Nephron progenitor cell (in vitro differentiated cells): ENCODE measurements at regions not wholly inside any gene's neighbourhood (a gene's known extent, or its start where the extent isn't known, plus 50 kb on each side); places are given as distances from the start of the nearest gene placed in this dataset.

Source experiments
- DNase-seq: peaks from one replicate; pipeline ENCODE4 v3.0.0; 2021
- H3K27ac Mint-ChIP-seq: 2 replicates; pipeline ENCODE4 v1.8.0; 2021; ENCODE audit warnings: mild to moderate bottlenecking, moderate library complexity, mixed read lengths
- H3K27me3 Mint-ChIP-seq: 2 replicates; pipeline ENCODE4 v1.8.0; 2021; ENCODE audit warnings: mild to moderate bottlenecking, low read depth, mixed read lengths; ENCODE audit not compliant: poor library complexity
- H3K36me3 Mint-ChIP-seq: 2 replicates; pipeline ENCODE4 v1.8.0; 2021; ENCODE audit warnings: low read depth, mixed read lengths
- H3K4me1 Mint-ChIP-seq: 2 replicates; pipeline ENCODE4 v1.8.0; 2021; ENCODE audit warnings: mixed read lengths
- H3K4me3 Mint-ChIP-seq: 2 replicates; pipeline ENCODE4 v1.8.0; 2021; ENCODE audit warnings: mild to moderate bottlenecking, moderate library complexity, mixed read lengths
- H3K9me3 Mint-ChIP-seq: 2 replicates; pipeline ENCODE4 v1.8.0; 2021; ENCODE audit warnings: mild to moderate bottlenecking, moderate library complexity, mixed read lengths
- TF ChIP-seq, protein P1 (sequence below): fragments of 200-600 bp; sonication (generic); IDR thresholded peaks from 2 replicates; pipeline ENCODE4 v1.5.0; 2021; ENCODE audit warnings: antibody characterized with exemption

DNA sequence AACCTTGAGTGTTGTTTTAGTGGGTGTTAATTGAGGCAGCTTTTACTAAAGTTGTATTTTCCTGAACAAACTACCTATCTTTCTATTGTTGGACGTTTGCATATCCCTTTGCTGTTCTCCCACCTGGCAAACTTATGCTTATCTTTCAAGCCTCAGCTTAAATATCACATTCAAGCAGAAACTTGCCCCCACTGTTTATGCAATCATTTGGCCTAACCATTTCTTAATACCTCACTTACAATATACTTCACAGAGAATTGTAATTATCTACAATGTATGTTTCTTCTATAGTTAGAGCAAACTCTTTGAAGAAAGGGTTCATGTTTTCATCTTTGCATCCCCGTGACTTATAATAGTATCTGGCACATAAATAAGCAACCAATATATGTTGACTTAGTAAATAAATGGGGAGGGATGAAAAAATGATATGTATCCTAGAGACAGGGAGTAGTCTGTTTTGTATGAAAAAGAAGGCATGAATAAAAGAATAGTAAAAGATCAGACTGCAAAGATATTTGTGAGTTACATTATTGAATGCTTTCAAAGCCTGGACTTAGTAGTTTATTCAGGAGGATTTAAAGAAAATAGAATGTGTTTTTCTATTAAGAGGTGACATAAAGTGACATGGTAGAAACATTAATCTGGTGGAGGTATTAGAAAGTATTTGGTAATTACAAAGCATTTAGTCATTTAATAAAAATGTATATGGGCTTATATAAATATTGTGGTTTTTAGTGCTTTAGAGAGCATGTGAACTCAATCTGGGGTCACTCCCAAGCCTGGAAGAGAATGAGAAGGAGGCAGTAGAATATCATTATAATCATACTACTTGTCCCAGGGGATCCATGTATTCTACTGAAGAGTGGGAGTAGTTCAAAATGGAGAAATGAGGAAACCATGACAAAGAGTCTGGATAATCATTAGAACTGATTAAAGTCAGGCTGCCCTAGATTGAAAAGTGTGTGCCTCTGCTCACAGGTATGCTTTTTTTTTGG, 60.0 kb upstream of the DCBLD2 start:
- H3K36me3 Mint-ChIP-seq: no peaks in the 10 kb centered on the region
- no peak overlapping the region for H3K27ac Mint-ChIP-seq
- no peaks in the 10 kb centered on the region for H3K27me3 Mint-ChIP-seq
- no peaks in the 10 kb centered on the region for H3K9me3 Mint-ChIP-seq
- H3K4me3 Mint-ChIP-seq: no peak overlapping the region
- no peak for DNase-seq
- H3K4me1 Mint-ChIP-seq: no peaks in the 10 kb centered on the region
- TF ChIP-seq, protein P1, sequence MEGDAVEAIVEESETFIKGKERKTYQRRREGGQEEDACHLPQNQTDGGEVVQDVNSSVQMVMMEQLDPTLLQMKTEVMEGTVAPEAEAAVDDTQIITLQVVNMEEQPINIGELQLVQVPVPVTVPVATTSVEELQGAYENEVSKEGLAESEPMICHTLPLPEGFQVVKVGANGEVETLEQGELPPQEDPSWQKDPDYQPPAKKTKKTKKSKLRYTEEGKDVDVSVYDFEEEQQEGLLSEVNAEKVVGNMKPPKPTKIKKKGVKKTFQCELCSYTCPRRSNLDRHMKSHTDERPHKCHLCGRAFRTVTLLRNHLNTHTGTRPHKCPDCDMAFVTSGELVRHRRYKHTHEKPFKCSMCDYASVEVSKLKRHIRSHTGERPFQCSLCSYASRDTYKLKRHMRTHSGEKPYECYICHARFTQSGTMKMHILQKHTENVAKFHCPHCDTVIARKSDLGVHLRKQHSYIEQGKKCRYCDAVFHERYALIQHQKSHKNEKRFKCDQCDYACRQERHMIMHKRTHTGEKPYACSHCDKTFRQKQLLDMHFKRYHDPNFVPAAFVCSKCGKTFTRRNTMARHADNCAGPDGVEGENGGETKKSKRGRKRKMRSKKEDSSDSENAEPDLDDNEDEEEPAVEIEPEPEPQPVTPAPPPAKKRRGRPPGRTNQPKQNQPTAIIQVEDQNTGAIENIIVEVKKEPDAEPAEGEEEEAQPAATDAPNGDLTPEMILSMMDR: no peak

DNA sequence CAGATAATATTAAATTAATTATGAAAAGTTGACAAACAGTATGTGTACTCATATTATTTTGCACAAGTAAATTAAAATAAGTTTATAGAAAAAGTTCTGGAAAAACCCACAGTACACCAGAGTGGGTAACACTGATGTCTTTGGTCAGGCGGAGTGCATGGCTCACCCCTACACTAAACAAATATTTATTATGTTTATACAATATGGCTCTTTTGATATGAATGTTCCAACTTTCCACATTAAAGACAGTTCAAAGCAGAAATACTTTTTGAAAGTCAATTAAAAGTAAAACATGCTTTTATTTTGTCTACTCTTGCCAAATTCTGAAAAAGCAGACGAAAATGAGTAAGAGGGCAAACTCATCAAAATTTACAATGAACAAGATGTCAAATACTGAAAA, 56.2 kb upstream of the DCBLD2 start:
- H3K9me3 Mint-ChIP-seq: no peaks in the 10 kb centered on the region
- H3K27me3 Mint-ChIP-seq: no peaks in the 10 kb centered on the region
- no peak overlapping the region for H3K27ac Mint-ChIP-seq
- no peaks in the 10 kb centered on the region for H3K36me3 Mint-ChIP-seq
- TF ChIP-seq, protein P1: no peak
- DNase-seq: no peak
- no peak overlapping the region for H3K4me3 Mint-ChIP-seq
- peaks cover under 1% of the 10 kb centered on the region for H3K4me1 Mint-ChIP-seq

DNA sequence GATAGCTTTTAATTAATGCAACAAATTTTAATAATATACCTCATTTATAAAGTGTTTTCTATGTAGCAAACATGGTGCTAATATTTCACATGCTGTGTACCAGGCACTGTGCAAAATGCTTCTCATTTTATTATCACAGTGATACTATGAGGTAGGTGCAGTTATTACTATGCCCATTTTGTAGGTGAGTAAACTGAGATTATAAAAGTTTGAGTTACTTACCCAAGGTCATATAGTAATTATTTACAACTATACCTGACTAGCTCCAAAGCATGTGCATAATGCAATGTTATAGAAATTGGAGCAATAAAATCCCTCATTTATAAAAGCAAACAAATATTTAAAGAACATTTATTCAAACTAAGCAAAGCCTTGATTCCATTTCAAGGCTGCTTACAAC, 54.5 kb upstream of the DCBLD2 start:
- Mint-ChIP-seq H3K4me3 (no peak overlapping the region), H3K27ac (no peak overlapping the region), H3K36me3 (no peaks in the 10 kb centered on the region), H3K27me3 (no peaks in the 10 kb centered on the region), H3K9me3 (no peaks in the 10 kb centered on the region), H3K4me1 (peaks cover 4% of the 10 kb centered on the region)
- DNase-seq: no peak
- TF ChIP-seq, protein P1: no peak

DNA sequence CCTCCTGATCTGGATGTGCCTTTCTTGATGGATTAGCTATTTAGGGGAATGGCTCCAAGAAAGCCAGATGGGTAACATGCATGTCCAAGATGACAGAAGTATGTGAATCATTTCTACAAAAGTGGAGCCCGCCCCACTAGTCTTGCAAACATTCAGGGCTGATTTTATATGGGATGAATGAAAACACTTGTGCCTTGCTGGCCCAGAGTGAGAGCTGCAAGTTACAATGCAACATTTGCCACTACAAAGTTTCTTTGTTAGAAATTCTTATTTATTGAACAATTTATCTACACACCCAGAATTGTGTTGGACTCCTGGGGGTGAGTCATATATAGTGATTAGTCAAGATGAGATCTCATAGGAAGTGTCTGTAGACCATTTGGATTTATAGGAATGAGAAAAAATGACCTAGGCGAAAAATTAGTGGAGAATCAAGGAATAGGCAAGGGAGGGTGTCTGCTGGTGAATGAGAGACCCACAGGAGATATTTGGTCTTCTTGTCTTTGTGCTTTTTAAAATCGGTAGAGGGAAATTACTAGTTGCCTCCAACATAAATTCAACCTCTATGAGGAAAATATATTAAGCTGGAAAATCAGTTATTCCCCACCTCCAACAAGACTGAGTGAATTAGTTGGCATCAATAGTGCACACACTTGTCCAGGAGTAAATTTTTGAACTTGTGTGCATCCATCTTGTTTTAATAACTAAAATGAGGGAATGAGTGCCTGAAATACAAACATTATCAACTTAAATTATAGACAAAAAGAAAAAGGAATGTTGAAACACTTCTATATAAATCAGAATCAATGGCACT, 53.5 kb upstream of the DCBLD2 start:
- no peaks in the 10 kb centered on the region for H3K36me3 Mint-ChIP-seq
- no peaks in the 10 kb centered on the region for H3K9me3 Mint-ChIP-seq
- no peak overlapping the region for H3K27ac Mint-ChIP-seq
- TF ChIP-seq, protein P1: no peak
- DNase-seq: no peak
- H3K4me3 Mint-ChIP-seq: no peak overlapping the region
- H3K4me1 Mint-ChIP-seq: peaks cover 4% of the 10 kb centered on the region
- H3K27me3 Mint-ChIP-seq: no peaks in the 10 kb centered on the region

DNA sequence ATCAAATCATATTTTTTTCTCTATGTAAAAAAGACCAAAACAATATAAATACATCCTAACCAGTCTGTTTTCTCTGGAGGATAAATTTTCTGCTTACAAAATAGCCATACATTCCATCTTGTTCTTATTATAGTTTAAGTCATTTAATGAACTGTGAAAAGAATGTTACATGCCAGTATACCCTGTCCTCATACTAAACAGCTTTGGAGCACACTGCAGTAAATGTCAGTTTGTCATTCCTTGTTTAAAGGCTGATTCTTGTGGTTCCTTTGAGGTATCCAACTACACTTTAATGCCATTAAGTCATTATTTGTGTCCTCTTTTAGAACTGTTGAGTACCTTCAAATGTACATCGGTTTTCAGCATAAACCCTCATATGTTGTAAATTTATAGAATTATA, 52.7 kb upstream of the DCBLD2 start:
- Mint-ChIP-seq H3K27me3 (no peaks in the 10 kb centered on the region), H3K27ac (no peak overlapping the region), H3K9me3 (no peaks in the 10 kb centered on the region), H3K4me1 (peaks cover 4% of the 10 kb centered on the region), H3K36me3 (no peaks in the 10 kb centered on the region), H3K4me3 (no peak overlapping the region)
- DNase-seq: no peak
- TF ChIP-seq, protein P1: no peak
